Activated B cell treated with CpG ODN at 0.5 μM for 24 hours (primary cell): ENCODE measurements at regions not wholly inside any gene's neighbourhood (a gene's known extent, or its start where the extent isn't known, plus 50 kb on each side); places are given as distances from the start of the nearest gene placed in this dataset.

Experiments used
- ATAC-seq: fragments of 200-7000 bp; cut with Tn5 transposase; one replicate; pipeline ENCODE4 v1.10.0; 2021; ENCODE audit warnings: low read depth, mild to moderate bottlenecking, moderate library complexity
- CTCF ChIA-PET: fragments of 350-600 bp; sonication (Branson Sonifier 250); formaldehyde crosslinking; loops from one replicate; lab custom pipeline; 2021; ENCODE audit warnings: antibody characterized with exemption; lab: Charles Lee
- POLR2A ChIA-PET: fragments of 350-600 bp; sonication (Branson Sonifier 250); formaldehyde crosslinking; loops from one replicate; lab custom pipeline; 2021; ENCODE audit warnings: antibody characterized with exemption; lab: Charles Lee
- DNase-seq: peaks from one replicate; pipeline ENCODE4 v3.0.0; 2022
- H3K27ac Mint-ChIP-seq: one replicate; pipeline ENCODE4 v1.8.0; 2020; ENCODE audit warnings: mixed read lengths
- H3K27me3 Mint-ChIP-seq: one replicate; pipeline ENCODE4 v1.8.0; 2021; ENCODE audit warnings: mixed read lengths
- H3K36me3 Mint-ChIP-seq: one replicate; pipeline ENCODE4 v1.8.0; 2021; ENCODE audit warnings: low read depth, mixed read lengths
- H3K4me1 Mint-ChIP-seq: one replicate; pipeline ENCODE4 v1.8.0; 2021; ENCODE audit warnings: mixed read lengths
- H3K4me3 Mint-ChIP-seq: one replicate; pipeline ENCODE4 v1.8.0; 2020; ENCODE audit warnings: mild to moderate bottlenecking, mixed read lengths
- H3K9me3 Mint-ChIP-seq: one replicate; pipeline ENCODE4 v1.8.0; 2020; ENCODE audit warnings: mixed read lengths
- CTCF ChIP-seq: fragments of 200-600 bp; IDR thresholded peaks from one replicate; pipeline ENCODE4 v1.8.0; 2022; ENCODE audit warnings: antibody characterized with exemption, mild to moderate bottlenecking
- intact Hi-C: fragments of 100-400 bp; cut with micrococcal nuclease; formaldehyde crosslinking; loops from one replicate; pipeline ENCODE4 v1.15.1; 2024

- no peaks in the 10 kb centered on the region for H3K9me3 Mint-ChIP-seq
Observed at GRCh38 chr21:24829397-24829796, 777.9 kb downstream of the MRPL39 start.

GRCh38 chr21:24826822-24827221 lies 780.5 kb downstream of the MRPL39 start:
- DNase-seq (no peak), ATAC-seq (no peak)
- ChIA-PET CTCF (no interaction called here), POLR2A (no interaction called here)
- Mint-ChIP-seq H3K36me3 (no peaks in the 10 kb centered on the region), H3K9me3 (no peaks in the 10 kb centered on the region), H3K4me3 (no peak overlapping the region), H3K27me3 (no peaks in the 10 kb centered on the region), H3K27ac (no peak overlapping the region), H3K4me1 (peaks cover 4% of the 10 kb centered on the region)
- TF ChIP-seq CTCF = no peak
- intact Hi-C loops = no loop called here

More at GRCh38 chr21:24829397-24829796, 777.9 kb downstream of the MRPL39 start:
- H3K27me3 Mint-ChIP-seq = no peaks in the 10 kb centered on the region
- ChIA-PET POLR2A (no interaction called here), CTCF (no interaction called here)
- intact Hi-C loops = no loop called here
- no peak for TF ChIP-seq CTCF
- DNase-seq (no peak), ATAC-seq (no peak)
- H3K4me3 Mint-ChIP-seq = no peak overlapping the region
- no peak overlapping the region for H3K27ac Mint-ChIP-seq
- no peaks in the 10 kb centered on the region for H3K4me1 Mint-ChIP-seq
- H3K36me3 Mint-ChIP-seq = no peaks in the 10 kb centered on the region

- CTCF ChIA-PET = no interaction called here
- H3K4me3 Mint-ChIP-seq = no peak overlapping the region
Observed at GRCh38 chr21:24825348-24825747, 781.9 kb downstream of the MRPL39 start.

GRCh38 chr21:24824209-24824608 lies 783.1 kb downstream of the MRPL39 start:
- ATAC-seq (no peak), DNase-seq (no peak)
- H3K9me3 Mint-ChIP-seq = no peaks in the 10 kb centered on the region
- ChIA-PET CTCF (no interaction called here), POLR2A (no interaction called here)
- no peaks in the 10 kb centered on the region for H3K27me3 Mint-ChIP-seq
- no peak overlapping the region for H3K27ac Mint-ChIP-seq
- H3K36me3 Mint-ChIP-seq = no peaks in the 10 kb centered on the region
- intact Hi-C loops = no loop called here
- H3K4me1 Mint-ChIP-seq = peaks cover 4% of the 10 kb centered on the region
- no peak for TF ChIP-seq CTCF
- no peak overlapping the region for H3K4me3 Mint-ChIP-seq

More at GRCh38 chr21:24825348-24825747, 781.9 kb downstream of the MRPL39 start:
- DNase-seq (no peak), ATAC-seq (no peak)
- no peak for TF ChIP-seq CTCF
- H3K27me3 Mint-ChIP-seq = no peaks in the 10 kb centered on the region
- peaks cover 4% of the 10 kb centered on the region for H3K4me1 Mint-ChIP-seq
- no peaks in the 10 kb centered on the region for H3K36me3 Mint-ChIP-seq
- intact Hi-C loops = no loop called here
- H3K9me3 Mint-ChIP-seq = no peaks in the 10 kb centered on the region
- H3K27ac Mint-ChIP-seq = no peak overlapping the region
- POLR2A ChIA-PET = no interaction called here

- Mint-ChIP-seq H3K9me3 (no peaks in the 10 kb centered on the region), H3K4me3 (no peak overlapping the region), H3K36me3 (no peaks in the 10 kb centered on the region), H3K27me3 (no peaks in the 10 kb centered on the region), H3K4me1 (peaks cover 4% of the 10 kb centered on the region), H3K27ac (no peak overlapping the region)
- CTCF ChIA-PET = no interaction called here
- POLR2A ChIA-PET = no interaction called here
- TF ChIP-seq CTCF = no peak
- ATAC-seq (no peak), DNase-seq (no peak)
- intact Hi-C loops = no loop called here
Observed at GRCh38 chr21:24823247-24823646, 784.0 kb downstream of the MRPL39 start.
